Inferior parietal cortex (tissue), 1 donor: ENCODE measurements at regions not wholly inside any gene's neighbourhood (a gene's known extent, or its start where the extent isn't known, plus 50 kb on each side); places are given as distances from the start of the nearest gene placed in this dataset.

Experiments used
- DNase-seq: peaks from one replicate; pipeline ENCODE4 v3.0.0-alpha.2; 2016; ENCODE audit errors: extremely low spot score

GRCh38 chr13:23983671-23984070 lies 86.4 kb upstream of the C1QTNF9B start:
- no peak for DNase-seq

GRCh38 chr13:23984546-23984945 lies 87.2 kb upstream of the C1QTNF9B start:
- no peak for DNase-seq

GRCh38 chr13:23985060-23985459 lies 87.8 kb upstream of the C1QTNF9B start:
- DNase-seq, result no peak

- no peak for DNase-seq
Measured at GRCh38 chr13:23985839-23986238, 88.5 kb upstream of the C1QTNF9B start.

- no peak for DNase-seq
Measured at GRCh38 chr13:23986619-23987018, 89.3 kb upstream of the C1QTNF9B start.

GRCh38 chr13:23987331-23987894 lies 90.1 kb upstream of the C1QTNF9B start:
- DNase-seq, result no peak

GRCh38 chr13:23988546-23989122 lies 91.3 kb upstream of the C1QTNF9B start:
- DNase-seq, result no peak

GRCh38 chr13:23990455-23990854 lies 93.2 kb upstream of the C1QTNF9B start:
- DNase-seq, result no peak

- no peak for DNase-seq
Measured at GRCh38 chr13:23991119-23991518, 93.8 kb upstream of the C1QTNF9B start.

GRCh38 chr13:23992781-23993679 lies 95.7 kb upstream of the C1QTNF9B start:
- peak; percentile 80 for DNase-seq

- no peak for DNase-seq
Measured at GRCh38 chr13:23993680-23993985, 96.3 kb upstream of the C1QTNF9B start.

GRCh38 chr13:23995283-23996073 lies 98.2 kb upstream of the C1QTNF9B start:
- no peak for DNase-seq

- DNase-seq, result no peak
Measured at GRCh38 chr13:23996456-23996855, 99.2 kb upstream of the C1QTNF9B start.

GRCh38 chr13:23999424-23999823 lies 102.1 kb upstream of the C1QTNF9B start:
- no peak for DNase-seq

GRCh38 chr13:24002206-24002815 lies 105.0 kb upstream of the C1QTNF9B start:
- DNase-seq, result no peak

GRCh38 chr13:24004142-24004899 lies 107.0 kb upstream of the C1QTNF9B start:
- no peak for DNase-seq

GRCh38 chr13:24004971-24005370 lies 107.7 kb upstream of the C1QTNF9B start:
- no peak for DNase-seq

- DNase-seq, result no peak
Measured at GRCh38 chr13:24005755-24006281, 108.5 kb upstream of the C1QTNF9B start.

GRCh38 chr13:24006520-24007248 lies 109.4 kb upstream of the C1QTNF9B start:
- no peak for DNase-seq

- DNase-seq, result no peak
Measured at GRCh38 chr13:24007979-24008620, 110.8 kb upstream of the C1QTNF9B start.
